IPS DF 19.7 (cell line): ENCODE measurements at regions not wholly inside any gene's neighbourhood (a gene's known extent, or its start where the extent isn't known, plus 50 kb on each side); places are given as distances from the start of the nearest gene placed in this dataset.

Source experiments
- DNase-seq: peaks from one replicate; pipeline ENCODE4 v3.0.0-alpha.2; 2013; ENCODE audit warnings: low read depth, low spot score

DNA sequence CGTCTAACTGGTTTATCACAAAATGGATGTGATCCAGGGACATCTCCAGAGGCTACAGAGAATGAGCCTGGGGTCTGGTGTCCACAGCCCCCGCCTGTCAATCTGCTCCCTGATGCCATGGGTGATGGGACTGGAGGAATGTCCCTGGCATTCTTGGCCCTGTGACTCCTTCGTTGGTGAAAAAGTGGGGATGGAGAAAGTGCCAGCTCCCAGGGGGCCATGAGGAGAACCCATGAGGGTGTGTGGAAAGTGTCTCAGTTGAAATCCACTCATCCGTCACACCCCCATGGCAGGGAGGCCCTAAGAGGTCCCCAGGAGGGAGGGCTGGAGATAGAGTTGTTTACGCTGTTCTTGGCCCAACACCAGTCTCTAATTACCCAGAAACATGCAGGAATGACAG is 322.0 kb downstream of the CTTN start:
- no peak for DNase-seq

DNA sequence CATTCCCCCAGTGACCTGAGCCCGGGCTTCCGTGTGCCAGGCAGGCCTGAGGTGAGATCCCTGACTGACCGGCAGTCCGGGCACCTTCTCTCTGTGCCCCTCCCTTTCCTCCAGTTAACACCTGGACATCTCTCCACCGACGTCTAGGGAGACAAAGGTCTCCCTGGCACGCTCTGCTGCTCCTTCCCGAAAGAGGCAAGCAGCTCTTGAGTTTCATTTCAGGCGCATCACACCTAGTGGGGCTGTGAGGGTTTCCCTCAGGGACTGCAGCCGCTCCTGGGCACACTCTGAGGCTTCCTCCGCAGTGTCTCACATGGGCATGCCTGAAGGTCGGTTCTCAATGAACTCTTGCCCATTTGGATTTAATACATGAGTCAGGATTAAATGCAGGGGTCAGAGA is 322.7 kb downstream of the CTTN start:
- no peak for DNase-seq

DNA sequence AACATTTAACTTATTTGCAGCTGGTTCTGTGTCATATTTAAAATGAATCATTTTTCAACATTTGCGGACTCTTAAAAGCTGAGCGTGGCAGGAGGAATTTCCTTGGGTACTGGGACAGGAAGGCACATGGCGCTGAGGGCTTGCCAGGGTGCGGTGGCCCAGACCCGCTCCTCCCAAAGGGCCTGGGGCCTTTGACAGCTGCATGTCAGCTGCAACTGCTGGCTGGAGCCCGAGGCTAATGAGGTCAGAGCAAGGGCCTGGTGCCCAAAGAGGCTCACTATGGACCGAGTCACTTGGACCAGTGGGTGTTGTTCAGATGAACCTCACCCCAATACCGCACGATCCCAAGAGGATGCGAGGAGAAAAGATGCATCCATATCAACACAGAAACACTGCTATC is 326.9 kb downstream of the CTTN start:
- DNase-seq: no peak

DNA sequence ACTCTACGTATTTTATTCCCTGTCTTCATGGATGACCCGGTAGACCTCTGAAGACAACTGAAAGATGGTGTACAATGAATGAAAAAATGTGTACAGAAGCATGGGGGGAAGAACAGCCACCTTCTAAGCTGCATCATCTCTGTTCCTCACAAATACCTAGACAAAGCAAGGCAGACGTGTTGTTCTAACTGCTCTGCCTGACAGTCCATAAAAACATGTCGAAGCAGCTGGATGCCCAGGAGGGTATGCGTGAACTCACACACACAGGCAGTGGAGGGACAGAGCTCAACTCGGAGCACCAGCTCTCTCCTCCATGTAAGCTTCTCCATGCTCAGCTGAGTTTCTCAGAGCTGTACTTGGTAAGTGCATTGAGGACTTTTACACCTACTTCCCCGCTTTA is 327.4 kb downstream of the CTTN start:
- no peak for DNase-seq

DNA sequence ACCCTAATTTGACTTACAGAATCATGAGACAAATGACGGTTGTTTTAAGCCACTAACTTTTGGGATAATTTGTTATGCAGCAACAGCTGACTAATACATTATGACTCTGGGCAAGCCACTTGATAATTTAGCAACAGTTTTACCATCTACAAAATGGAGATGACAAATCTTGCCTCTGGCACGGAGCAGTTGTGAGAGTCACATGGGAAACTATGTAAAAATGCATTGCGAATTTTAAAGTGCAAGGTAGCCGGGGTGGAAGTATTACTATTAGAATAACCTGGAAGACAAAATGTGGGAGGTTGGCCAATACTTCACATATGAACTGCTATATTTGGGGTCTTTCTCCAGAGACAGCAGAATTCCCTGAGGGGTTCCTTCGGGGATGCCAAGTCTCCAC is 328.7 kb downstream of the CTTN start:
- DNase-seq: no peak

DNA sequence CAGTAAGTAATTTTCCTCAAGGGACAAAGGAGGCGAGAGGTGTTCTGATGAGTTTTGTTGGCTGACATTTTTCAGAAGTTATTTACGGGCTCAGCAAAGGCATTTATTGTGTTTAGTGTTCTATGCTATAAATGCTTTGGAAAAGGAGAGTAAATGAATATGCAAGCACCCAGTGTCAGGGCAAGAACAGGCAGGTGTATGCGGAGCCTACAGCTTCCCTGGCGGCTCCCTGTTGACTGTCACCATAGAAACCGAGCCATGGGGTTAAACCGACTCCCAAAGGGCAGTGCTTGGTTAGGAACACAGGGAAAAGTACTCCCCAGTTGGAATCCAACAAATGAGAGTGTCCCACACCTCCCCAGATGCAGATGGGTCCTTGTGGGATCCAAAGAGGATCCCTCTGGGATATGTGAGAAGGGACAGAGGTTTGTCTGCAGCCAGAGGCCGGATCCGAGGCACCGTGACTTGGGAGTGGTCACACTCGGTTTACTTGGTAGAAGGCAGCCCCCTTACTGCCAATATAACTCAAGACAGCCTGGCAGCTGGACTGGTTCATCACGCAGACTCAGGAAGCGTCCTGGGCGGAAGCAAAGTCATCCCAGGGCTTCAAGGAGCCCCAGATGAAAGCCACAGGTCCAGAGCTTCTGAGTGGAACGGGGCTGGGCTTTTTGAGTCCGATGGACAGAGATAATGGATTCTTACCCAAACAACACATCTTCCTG is 329.7 kb downstream of the CTTN start:
- DNase-seq: no peak

DNA sequence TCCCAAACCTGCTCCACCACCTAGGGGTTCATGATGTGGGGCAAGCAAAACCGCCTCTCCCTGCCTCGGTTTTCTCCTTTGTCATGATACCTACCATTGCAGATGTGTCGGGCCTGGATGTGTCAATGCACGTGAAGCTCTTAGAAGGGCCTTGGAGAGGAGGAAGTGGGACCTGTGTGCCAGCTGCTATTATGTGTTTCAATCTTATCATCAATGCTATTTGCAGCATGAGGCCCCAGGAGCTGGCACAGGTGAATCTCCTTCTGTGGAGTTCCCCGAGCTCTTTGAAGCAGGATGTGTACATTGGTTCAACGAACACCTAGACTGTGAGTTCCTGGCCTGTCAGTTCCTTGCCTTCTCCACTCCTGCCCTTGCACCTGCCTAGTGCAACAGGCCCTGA is 331.6 kb downstream of the CTTN start:
- DNase-seq: no peak

DNA sequence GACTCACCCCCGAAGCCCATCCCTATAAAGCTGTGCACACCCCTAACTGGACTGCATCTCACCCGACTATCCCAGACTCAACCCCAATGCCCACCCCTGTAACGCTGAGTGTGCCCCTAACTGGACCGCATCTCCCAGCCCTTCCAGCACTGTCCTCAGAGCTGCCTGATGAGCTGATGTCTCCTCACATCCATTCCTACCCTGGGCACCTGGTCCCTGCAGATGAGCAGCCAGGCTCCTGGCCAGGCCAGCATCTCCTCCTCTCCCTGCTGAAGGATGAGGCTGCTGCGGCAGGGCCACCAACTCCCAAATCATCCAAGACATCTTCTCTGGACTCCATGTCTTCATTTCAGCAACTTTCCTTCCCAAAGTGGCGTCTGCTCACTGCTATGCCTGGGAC is 332.1 kb downstream of the CTTN start:
- DNase-seq: no peak

DNA sequence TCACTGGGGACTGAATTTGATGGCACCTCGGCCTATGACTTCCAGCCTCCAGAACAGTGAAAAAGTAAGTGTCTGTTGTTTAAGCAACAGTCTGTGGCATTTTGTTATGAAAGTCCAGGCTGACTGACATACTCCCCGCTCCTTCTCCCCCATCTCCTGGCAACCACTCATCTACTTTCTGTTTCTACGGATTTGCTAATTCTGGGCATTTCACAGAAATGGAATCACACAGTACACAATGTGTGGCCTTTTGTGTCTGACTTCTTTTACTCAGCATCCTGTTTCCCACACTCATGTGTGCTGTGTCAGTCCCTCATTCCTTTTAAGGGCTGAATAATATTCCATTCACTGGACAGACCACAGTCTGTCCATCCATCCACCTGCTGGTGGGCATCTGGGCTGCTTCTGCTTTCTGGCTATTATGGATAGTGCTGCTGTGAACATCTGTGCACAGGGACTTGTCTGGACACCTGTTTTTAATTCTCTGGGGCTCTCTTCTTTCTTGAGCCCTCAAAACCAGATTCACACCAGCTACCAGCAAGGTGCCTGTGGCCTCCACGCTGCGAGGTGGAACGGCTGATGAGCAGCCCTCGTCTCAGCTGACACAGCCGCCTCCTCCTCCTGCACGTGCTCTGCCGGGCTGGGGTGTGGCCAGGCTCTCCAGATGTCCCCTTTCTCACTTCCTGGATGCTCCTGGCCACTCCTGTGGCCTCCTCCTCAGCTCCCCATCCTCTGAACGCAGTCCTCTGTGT is 333.1 kb downstream of the CTTN start:
- DNase-seq: no peak

DNA sequence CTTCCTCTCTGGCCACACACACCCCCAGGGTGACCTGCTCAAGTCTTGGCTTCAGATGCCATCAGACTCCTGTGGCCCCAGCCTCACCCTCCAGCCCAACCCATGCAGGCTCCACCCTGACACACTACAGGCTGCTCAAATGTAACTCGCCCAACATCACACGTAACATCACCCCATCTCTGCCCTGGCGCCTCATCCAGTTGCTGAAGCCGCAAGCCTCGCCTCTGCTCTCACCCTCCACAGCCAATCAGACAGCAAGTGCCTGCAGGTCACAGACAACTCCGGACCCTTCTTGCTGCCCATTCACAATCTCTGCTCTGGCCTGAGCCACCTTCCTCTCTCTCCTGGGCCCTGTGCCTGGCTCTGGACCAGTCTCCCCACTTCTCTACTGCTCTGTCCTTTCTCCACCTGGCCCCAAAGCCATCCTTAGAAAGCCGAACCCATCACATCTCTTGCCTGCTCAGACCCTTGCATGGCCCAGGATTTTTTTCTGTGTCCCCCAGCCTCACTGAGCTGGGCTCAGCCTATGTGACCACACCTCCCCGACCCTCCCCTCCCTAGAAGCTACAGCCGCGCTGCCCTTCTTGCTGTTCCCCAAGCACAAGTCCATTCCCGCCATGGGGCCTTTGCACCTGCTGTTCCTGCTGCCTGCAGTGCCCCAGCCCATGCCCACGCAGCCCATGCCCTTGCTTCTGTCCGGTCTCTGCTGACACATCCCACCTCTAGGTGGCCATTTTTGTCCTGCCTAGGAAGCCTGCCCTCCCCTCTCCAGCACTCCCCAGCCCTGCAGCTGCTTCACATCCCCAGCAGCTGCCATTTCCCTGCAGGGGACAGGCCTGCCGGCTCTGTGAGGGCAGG is 333.9 kb downstream of the CTTN start:
- DNase-seq: no peak

DNA sequence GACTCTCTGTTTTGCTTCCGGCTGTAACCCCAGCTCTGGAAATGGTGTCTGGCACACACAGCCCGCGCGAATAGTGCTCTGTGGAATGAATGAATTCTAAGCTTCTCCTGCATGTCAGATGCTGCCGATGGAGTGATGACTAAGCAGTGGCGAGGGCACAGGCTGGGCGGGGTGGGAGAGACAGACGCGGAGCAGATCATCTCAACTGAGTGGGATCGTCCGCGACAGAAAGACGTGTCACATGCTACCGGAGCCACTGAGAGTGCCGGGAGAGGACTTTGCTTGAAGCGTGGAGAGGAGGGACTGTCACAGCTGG is 334.5 kb downstream of the CTTN start:
- no peak for DNase-seq

DNA sequence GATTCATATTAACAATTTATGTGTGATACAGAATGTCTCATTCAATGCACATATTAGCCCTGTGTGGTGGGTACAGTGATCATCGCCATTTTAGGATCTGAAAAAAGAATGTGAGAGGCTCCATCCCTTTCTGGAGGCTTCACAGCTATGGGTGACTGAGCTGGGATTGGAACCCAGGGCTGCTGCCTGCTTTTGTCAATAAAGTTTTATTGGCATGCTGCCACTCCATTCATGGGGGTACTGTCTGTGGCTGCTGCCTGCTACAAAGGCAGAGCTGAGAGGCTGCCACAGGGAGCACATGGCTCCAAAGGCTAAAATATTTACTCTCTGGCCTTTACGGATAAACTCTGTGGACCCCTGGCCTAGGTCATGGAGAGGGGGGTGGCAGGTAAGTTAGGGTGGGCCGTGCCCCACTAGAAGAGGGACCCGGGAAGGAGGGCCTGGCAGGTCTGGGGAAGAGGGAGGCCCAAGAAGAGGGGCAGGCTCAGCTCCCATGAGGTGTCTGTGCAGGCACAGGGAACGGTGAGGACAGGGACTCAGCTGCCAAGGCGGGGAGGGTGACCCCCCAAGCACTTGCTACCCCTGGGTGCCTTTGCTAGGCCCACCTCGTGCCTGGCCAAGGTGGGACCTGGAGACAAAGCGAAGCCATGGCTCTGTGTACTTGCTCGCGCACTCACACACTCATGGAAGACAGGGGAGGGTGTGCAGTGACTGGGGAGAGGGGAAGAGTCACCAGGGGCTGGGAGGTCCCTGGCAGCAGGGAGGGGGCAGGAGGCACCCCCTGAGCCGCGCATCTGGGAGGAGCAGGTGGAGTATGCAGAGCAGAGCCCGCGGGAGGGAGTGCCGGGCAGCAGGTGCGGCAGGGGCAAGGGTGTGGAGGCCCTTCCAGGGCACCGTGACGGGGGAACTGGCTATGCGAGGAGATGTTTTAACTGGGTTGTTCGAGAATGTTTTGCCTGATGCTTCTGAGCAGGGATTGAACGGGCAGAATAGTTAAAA is 335.3 kb downstream of the CTTN start:
- no peak for DNase-seq

DNA sequence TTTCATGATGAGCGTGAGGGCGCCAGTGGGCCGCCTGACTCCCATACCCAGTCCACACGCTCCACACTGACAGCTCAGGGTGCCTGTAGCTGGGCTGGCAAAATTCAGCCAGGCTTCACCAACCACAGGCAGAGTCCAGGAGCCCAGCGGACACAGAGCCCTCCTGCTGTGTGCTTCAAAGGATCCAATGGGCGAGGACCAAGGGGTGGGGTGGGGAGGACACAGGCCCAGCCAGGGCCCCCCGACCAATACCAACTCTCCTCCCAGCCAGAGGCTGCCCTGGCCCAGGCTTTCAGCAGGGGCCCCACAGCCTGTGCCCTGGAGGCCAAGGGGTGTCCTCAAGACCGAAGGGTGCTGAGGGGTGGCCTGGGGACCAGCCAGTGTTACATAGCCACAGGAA is 336.1 kb downstream of the CTTN start:
- DNase-seq: no peak

DNA sequence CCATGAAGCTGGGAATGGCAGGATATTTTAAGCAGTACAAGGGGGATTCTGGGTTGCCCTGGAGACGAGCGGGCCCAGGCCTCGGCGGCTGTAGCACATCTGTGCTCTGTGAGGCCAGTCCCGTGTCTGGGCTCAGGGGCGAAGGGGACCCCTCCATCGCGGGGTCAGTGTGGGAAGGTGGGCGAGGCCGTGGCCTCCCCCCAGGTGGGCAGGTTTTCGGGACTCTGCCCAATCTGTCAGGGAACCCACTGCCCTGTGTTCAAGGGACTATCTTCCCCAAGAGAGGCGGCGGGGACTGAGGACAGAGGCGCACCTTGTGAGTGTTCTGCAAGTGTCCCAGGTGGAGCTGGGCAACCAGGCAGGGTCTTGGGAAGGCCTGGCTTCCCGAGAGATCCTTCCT is 336.6 kb downstream of the CTTN start:
- no peak for DNase-seq

DNA sequence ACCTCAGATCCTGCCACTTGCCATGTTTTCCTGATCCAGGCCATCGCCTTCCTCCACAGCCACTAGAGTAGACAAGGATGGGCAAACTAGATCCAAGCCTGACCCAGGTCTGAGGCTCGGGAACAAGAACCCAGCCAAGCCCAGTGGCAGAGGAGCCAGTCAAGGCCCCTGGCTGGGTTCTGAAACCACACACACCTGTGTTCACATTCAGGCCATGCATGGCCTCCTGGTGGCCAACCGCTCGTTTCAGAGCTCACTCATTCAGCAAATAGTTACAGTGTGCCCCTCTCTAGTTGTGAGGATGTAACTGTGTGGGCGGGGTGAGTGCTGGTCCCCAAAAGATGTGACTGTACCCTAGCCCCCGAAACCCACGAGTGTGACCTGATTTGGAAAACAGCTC is 337.6 kb downstream of the CTTN start:
- DNase-seq: no peak

DNA sequence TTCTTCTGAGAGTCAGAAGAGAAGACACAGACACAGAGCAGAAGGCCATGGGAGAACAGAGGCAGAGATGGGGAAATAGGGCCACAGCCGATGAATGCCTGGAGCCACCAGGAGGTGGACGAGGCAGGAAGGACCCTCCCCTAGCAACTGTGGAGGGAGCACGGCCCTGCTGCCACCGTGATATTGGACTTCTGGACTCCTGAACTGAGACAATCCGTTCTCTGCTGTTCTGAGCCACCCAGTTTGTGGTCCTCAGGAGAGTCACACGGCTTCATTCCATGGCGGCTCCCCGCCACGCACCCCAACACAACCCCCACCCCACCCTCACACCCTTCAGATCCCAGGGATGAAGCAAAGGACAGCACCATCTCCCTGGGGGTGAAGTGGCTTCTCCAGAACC is 338.1 kb downstream of the CTTN start:
- no peak for DNase-seq

DNA sequence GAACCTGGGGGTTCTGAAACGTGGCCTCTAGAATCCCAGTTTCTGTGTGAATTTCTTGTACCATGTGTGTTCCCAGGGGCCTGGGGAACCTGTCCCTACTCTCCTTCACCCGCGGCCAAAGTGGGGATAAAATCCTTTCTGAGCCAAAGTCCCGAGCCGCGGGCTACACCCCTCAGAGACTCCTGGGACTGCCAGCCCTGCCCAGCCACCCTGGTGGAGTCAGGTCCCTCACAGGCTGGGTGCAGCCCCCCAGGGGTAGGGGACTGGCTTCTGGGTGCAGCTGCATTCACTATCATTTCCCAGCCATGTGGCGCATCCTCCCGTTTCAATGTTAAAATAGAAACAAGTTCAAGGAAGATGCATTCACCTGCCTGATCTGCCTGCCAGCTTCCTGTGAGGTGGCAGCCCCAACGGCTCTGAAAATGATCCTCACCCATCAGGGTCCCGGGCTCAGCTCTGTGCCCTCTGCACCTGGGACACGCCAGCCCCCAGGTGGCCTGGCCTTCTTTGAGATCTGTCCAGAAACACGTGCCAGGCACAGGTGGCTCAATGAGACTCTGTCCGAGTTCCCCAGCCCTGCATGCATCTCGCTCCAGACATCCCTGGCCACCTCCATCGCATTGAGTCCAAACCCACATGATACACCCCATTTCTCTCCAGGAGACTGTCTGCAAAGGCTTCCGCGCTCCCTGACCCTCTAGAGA is 338.8 kb downstream of the CTTN start:
- DNase-seq: no peak

DNA sequence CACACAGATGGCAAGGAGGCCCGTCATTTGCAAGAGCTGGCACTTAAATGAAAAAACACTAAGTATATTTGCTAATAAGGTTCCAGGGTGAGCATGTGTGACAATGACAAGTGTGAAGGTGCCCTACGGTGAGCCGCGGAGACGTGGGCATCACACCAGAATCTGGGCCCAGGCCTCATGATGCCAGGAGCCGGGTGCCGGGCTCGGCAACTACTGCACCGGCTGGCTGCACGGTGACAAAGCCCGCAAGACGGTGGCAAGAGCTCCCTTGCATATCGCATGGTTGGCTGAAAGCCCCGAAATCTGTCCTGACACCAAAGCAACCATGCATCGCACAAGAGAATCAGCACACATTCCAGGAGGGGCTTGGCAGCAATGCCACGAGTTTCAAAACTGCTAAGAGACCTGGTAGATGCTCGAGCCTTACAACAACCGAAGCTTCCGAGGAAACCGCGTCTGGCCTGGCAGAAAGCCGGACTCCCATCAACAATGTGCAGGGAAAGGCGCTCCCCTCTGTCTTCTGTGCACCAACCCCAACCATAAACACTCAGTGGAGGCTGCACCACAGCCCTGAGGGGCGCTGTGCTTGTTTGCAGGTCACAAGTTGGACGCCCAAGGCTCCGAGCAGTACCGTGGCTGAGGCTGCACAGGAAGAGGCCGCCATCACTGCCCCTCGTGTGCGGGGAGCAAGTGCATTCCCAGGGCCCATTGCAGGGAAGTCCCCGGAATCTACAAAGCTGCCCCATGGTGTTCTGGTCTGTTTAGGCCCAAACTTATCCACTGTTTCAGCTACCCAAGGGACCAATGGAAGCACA is 339.7 kb downstream of the CTTN start:
- no peak for DNase-seq

DNA sequence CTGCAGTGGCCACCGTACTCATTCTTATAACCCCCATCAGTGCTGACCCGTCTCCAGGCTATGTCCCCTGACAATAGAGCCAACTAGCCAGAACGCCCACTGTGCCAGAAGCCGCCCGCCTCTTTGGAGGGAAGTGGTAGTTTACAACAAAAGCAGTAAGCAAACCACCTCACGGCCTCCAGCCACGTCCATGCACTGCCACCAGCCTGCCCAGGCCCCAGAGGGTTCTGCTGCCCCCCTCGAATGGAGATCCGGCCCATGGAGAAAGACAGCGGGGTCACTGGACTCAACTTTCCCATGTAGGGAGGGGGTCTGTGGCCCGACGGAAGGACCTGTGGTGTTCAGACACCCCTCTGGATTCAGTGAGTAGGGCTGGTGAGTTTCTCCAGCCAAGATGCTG is 340.3 kb downstream of the CTTN start:
- DNase-seq: no peak

DNA sequence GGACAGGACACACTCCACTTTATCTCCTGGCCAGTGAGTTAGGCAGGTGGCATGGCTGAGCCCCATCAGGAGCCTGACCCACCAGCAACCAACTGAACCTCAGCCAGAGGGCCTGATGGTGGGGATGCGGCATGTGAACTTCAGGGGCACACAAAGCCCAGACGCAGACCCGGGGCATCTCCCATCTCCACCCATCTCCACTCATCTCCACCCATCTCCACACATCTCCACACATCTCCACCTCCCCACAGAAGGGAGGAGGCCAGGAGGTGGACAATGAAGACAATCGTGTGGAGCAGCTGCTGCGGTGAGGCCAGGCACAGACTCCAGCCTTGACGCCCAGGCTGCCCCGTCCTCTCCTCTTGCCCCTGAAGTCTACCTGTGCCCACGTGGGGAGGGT is 340.8 kb downstream of the CTTN start:
- no peak for DNase-seq
